ENCODE measurements at regions not wholly inside any gene's neighbourhood (a gene's known extent, or its start where the extent isn't known, plus 50 kb on each side); places are given as distances from the start of the nearest gene placed in this dataset.
A peak's percentile ranks its signal among the peaks of the same experiment; 100 is the strongest.
"Not testable (repeated sequence)": the region's sequence is repeated elsewhere in the genome, so short reads cannot be mapped to it uniquely, and the experiment has no call there.

- DNase-seq, result no peak
These were observed 72.5 kb downstream of the RGS12 start for GRCh38 chr4:3365326-3365725.

GRCh38 chr4:3365871-3366842 is 73.3 kb downstream of the RGS12 start:
- DNase-seq, result no peak

- no peak for DNase-seq
These were observed 74.3 kb downstream of the RGS12 start for GRCh38 chr4:3366893-3367775.

- no peak for DNase-seq
These were observed 73.9 kb upstream of the HGFAC start for GRCh38 chr4:3367866-3368265.

- no peak for DNase-seq
These were observed 73.4 kb upstream of the HGFAC start for GRCh38 chr4:3368334-3368733.

- peak; percentile 34 for DNase-seq
These were observed 72.7 kb upstream of the HGFAC start for GRCh38 chr4:3368841-3369760.

- peak; percentile 63 for DNase-seq
These were observed 71.7 kb upstream of the HGFAC start for GRCh38 chr4:3369781-3370674.

- DNase-seq, result no peak
These were observed 70.5 kb upstream of the HGFAC start for GRCh38 chr4:3371033-3372001.

- no peak for DNase-seq
These were observed 69.4 kb upstream of the HGFAC start for GRCh38 chr4:3372264-3372932.

- peak; percentile 34 for DNase-seq
These were observed 68.8 kb upstream of the HGFAC start for GRCh38 chr4:3372933-3373465.

- no peak for DNase-seq
These were observed 68.3 kb upstream of the HGFAC start for GRCh38 chr4:3373468-3373867.

GRCh38 chr4:3374011-3374645 is 67.6 kb upstream of the HGFAC start:
- DNase-seq, result no peak

GRCh38 chr4:3374667-3375066 is 67.1 kb upstream of the HGFAC start:
- DNase-seq, result no peak

- no peak for DNase-seq
These were observed 66.1 kb upstream of the HGFAC start for GRCh38 chr4:3375688-3376087.

- DNase-seq, result no peak
These were observed 65.5 kb upstream of the HGFAC start for GRCh38 chr4:3376266-3376665.

GRCh38 chr4:3377557-3377956 is 64.2 kb upstream of the HGFAC start:
- DNase-seq, result no peak

GRCh38 chr4:3380336-3380735 is 61.4 kb upstream of the HGFAC start:
- not testable (repeated sequence) for DNase-seq

- not testable (repeated sequence) for DNase-seq
These were observed 60.6 kb upstream of the HGFAC start for GRCh38 chr4:3381208-3381607.

- DNase-seq, result no peak
These were observed 59.5 kb upstream of the HGFAC start for GRCh38 chr4:3382251-3382650.

Data from CD4-positive, alpha-beta T cell treated with Interleukin-6 for 4 hours (primary cell).